ENCODE measurements at regions not wholly inside any gene's neighbourhood (a gene's known extent, or its start where the extent isn't known, plus 50 kb on each side); places are given as distances from the start of the nearest gene placed in this dataset.

DNA sequence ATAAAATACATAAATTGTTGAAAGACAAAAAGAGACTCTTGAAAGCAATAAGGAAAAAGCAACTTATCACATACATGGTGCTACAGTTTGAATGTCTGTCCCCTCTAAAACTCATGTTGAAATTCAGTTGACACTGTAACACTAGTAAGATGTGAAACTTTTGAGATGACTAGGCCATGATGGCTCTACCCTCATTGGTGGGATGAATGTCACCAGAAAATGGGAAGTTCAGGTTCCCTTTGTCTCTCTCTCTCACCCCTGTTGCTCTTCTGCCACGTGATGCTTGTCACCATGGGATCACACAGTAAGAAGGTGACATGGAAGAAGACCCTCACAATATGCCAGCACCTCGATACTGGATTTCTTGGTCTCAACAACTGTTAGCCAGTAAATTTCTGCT lies 50.3 kb upstream of the SPTLC1 start:
- intact Hi-C loops (cut with DNase I), result no loop called here
- no peak for DNase-seq (ENCODE audit: low spot score)

Data from posterior vena cava (tissue), 2 donors.